Body of pancreas (tissue), 4 donors: ENCODE measurements at regions not wholly inside any gene's neighbourhood (a gene's known extent, or its start where the extent isn't known, plus 50 kb on each side); places are given as distances from the start of the nearest gene placed in this dataset.

ENCODE experiments used
- CTCF ChIP-seq, 7 experiments: fragments of 450-650 bp in 4 of 7; fragments of 200-600 bp in 3 of 7; sonication (generic) in 3 of 7; IDR thresholded peaks; one replicate each; pipeline ENCODE4 v1.5.1; 2016 to 2019; ENCODE audit warnings: antibody characterized with exemption in 7 of 7
- POLR2A ChIP-seq, 3 donors: fragments of 450-650 bp; IDR thresholded peaks; one replicate each; pipeline ENCODE4 v1.6.1; 2016; ENCODE audit warnings: antibody characterized with exemption in 3 of 3, mild to moderate bottlenecking in 2 of 3

GRCh38 chr5:50922942-50923767, 256.7 kb downstream of the PARP8 start:
- TF ChIP-seq POLR2A (IDR thresholded peaks at IDR 0.05) (no peak), CTCF (IDR thresholded peaks at IDR 0.05) (no peak)
